ENCODE measurements at regions not wholly inside any gene's neighbourhood (a gene's known extent, or its start where the extent isn't known, plus 50 kb on each side); places are given as distances from the start of the nearest gene placed in this dataset.

GRCh38 chr2:7755879-7756278 is 838.7 kb downstream of the RNF144A start:
- TF ChIP-seq POLR2AphosphoS5 (IDR thresholded peaks at IDR 0.05) (no peak), CTCF (IDR thresholded peaks at IDR 0.05) (no peak), EP300 (IDR thresholded peaks at IDR 0.05) (no peak), POLR2A (IDR thresholded peaks at IDR 0.05) (no peak)
